GM08714 (cell line): ENCODE measurements at regions not wholly inside any gene's neighbourhood (a gene's known extent, or its start where the extent isn't known, plus 50 kb on each side); places are given as distances from the start of the nearest gene placed in this dataset.

Experiments used
- H3K4me3 ChIP-seq: fragments of 200-500 bp; sonication (Bioruptor generic); 2 replicates; pipeline ENCODE4 v1.5.1; 2014; ENCODE audit warnings: mild to moderate bottlenecking, low read length, inconsistent platforms
- ZNF274 ChIP-seq: IDR thresholded peaks from 2 replicates; pipeline ENCODE4 v1.6.1; 2012; ENCODE audit warnings: mild to moderate bottlenecking, low read depth, low read length

DNA sequence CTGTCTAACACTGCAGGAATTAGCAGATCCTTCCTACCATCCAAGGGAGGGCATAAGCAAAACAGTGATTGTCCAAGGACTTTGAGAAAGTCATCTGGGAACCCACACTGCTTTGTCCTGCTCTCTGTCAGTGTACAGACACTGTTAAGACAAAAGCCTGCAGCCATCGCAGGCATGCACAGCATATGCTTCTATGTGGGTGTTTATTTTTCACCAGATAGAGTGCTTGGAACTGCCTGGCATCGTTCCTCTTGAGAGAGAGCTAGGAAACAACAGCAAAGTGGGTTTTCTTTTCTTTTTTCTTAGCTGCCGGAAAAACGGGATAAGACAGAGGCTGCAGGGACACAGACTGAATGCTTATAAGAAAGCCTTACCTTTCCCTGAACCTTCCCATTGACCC, 212.3 kb downstream of the ICE1 start:
- no peak for TF ChIP-seq ZNF274

GRCh38 chr5:5633579-5633978, 211.1 kb downstream of the ICE1 start:
- H3K4me3 ChIP-seq: no peak overlapping the region
- no peak for TF ChIP-seq ZNF274

More for the DNA sequence above, 212.3 kb downstream of the ICE1 start:
- H3K4me3 ChIP-seq: no peak overlapping the region

- no peak overlapping the region for H3K4me3 ChIP-seq
- no peak for TF ChIP-seq ZNF274
Observed at GRCh38 chr5:5632678-5633077, 210.2 kb downstream of the ICE1 start.

- no peak overlapping the region for H3K4me3 ChIP-seq
- no peak for TF ChIP-seq ZNF274
Observed at GRCh38 chr5:5629607-5629978, 207.1 kb downstream of the ICE1 start.

- TF ChIP-seq ZNF274: no peak
- no peak overlapping the region for H3K4me3 ChIP-seq
Observed at GRCh38 chr5:5628866-5629606, 206.6 kb downstream of the ICE1 start.

- H3K4me3 ChIP-seq: no peak overlapping the region
- no peak for TF ChIP-seq ZNF274
Observed at GRCh38 chr5:5626412-5626811, 203.9 kb downstream of the ICE1 start.

GRCh38 chr5:5625491-5625890, 203.0 kb downstream of the ICE1 start:
- TF ChIP-seq ZNF274: no peak

GRCh38 chr5:5623397-5623796, 200.9 kb downstream of the ICE1 start:
- no peak for TF ChIP-seq ZNF274
- H3K4me3 ChIP-seq: no peak overlapping the region

More at GRCh38 chr5:5625491-5625890, 203.0 kb downstream of the ICE1 start:
- no peak overlapping the region for H3K4me3 ChIP-seq

DNA sequence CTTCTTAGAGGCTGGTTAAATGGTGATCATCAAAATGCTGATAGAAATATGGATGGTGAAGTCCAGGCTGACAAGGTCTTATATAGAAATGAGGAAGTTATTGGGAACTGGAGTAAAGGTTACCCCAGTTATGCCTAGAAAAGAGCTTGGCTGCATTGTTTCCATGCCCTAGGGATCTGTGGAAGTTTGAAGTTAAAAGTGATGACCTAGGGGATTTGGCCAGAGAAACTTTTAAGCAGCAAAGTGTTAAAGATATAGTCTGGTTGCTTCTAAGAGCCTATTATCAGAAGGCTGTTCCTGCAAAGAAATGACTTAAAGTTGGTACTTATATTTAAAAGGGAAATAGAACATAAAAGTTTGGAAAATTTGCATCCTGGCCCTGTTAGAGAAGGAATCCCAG, 200.3 kb downstream of the ICE1 start:
- TF ChIP-seq ZNF274: no peak
- H3K4me3 ChIP-seq: no peak overlapping the region

- no peak for TF ChIP-seq ZNF274
- no peak overlapping the region for H3K4me3 ChIP-seq
Observed at GRCh38 chr5:5619546-5619945, 197.1 kb downstream of the ICE1 start.

DNA sequence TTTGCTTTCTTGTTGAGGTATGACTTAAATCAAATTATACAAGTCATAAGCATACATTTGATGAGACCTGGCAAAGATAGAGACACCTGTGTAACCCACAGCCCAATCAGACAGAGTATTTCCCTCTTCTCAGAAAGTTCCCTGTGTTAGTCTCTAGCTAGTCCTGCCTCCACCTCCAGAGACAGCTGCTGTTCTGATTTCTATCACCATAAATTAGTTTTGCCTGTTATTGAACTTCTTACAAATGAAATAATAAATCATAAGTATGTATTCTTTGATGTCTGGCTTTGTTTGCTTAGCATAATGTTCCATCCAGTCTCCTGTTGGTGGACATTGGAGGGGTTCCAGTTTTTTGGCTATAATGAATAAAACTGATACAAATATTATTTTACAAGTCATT, 194.5 kb downstream of the ICE1 start:
- TF ChIP-seq ZNF274: no peak

GRCh38 chr5:5616247-5616895, 193.9 kb downstream of the ICE1 start:
- no peak for TF ChIP-seq ZNF274

More for the DNA sequence above, 194.5 kb downstream of the ICE1 start:
- no peak overlapping the region for H3K4me3 ChIP-seq

GRCh38 chr5:5615569-5615968, 193.1 kb downstream of the ICE1 start:
- H3K4me3 ChIP-seq: no peak overlapping the region
- TF ChIP-seq ZNF274: no peak

More at GRCh38 chr5:5616247-5616895, 193.9 kb downstream of the ICE1 start:
- no peak overlapping the region for H3K4me3 ChIP-seq

DNA sequence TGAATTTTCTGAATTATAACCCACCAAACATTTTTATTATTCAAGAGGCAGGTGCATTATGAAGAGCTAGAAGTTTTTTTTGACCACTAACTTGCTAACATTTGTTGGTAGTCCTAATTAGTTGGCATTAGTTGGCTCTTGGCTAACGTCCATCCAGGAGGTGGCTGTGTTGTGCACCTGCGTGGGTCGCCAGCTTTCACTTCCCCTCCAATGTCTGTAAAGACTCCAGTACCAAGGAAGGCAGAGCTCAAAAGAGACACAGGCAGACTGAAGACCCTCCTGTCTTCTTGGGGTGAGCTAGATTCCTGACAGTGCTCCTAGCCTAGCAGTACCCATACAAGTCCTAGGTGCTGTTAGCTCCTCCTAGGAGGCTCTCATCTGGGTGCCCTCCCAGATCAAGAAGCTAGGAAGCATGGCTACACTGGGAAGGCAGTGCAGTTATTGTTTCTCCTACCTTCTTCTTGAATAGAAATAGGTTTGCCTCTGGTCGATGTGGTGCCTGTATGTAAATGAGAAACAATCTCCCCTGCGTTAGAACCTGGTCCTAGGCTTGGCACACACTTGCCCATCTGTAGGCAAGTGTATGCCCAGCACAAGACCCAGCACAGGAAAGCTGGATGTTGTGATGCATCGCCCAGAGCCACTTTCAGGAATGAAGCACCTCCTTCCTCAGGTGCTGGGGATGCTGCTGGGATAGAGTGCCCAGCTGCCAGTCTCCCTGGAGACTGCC, 190.9 kb downstream of the ICE1 start:
- no peak overlapping the region for H3K4me3 ChIP-seq
- TF ChIP-seq ZNF274: no peak

- no peak for TF ChIP-seq ZNF274
- no peak overlapping the region for H3K4me3 ChIP-seq
Observed at GRCh38 chr5:5612096-5612495, 189.6 kb downstream of the ICE1 start.

- TF ChIP-seq ZNF274: no peak
Observed at GRCh38 chr5:5609935-5610334, 187.5 kb downstream of the ICE1 start.

More at GRCh38 chr5:5609935-5610334, 187.5 kb downstream of the ICE1 start:
- no peak overlapping the region for H3K4me3 ChIP-seq
